Suppressor macrophage treated with lipopolysaccharide for 4 hours (primary cell): ENCODE measurements at regions not wholly inside any gene's neighbourhood (a gene's known extent, or its start where the extent isn't known, plus 50 kb on each side); places are given as distances from the start of the nearest gene placed in this dataset.
"Not testable (repeated sequence)": the region's sequence is repeated elsewhere in the genome, so short reads cannot be mapped to it uniquely, and the experiment has no call there.

Experiments used
- DNase-seq: peaks from one replicate; pipeline ENCODE4 v3.0.0-alpha.2; 2020

GRCh38 chr14:47966076-47966810 is 290.8 kb upstream of the MDGA2 start:
- no peak for DNase-seq

GRCh38 chr14:47961634-47962033 is 286.2 kb upstream of the MDGA2 start:
- no peak for DNase-seq

- no peak for DNase-seq
Measured at GRCh38 chr14:47959740-47960139, 284.3 kb upstream of the MDGA2 start.

- no peak for DNase-seq
Measured at GRCh38 chr14:47949006-47949405, 273.6 kb upstream of the MDGA2 start.

- no peak for DNase-seq
Measured at GRCh38 chr14:47935332-47935731, 259.9 kb upstream of the MDGA2 start.

- DNase-seq, result no peak
Measured at GRCh38 chr14:47929334-47929733, 253.9 kb upstream of the MDGA2 start.

DNA sequence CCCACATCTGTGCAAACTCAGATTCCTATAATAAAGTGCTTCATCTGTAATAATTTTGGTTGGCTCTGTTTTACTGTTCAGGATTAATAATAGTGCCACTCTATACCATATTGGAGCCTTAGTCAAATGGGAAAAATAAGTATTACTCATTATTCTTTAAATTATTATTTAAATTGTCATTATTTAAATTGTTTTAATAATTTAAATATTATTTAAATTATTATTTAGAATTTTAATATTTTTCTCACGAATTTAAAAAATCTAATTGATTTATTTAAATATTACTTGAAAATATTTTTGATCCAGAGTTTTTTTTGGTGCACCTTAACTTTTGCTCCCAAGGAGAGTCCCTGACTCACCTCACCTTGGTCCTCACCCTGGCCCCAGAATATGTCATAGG is 245.7 kb upstream of the MDGA2 start:
- DNase-seq, result no peak

GRCh38 chr14:47919997-47920396 is 244.6 kb upstream of the MDGA2 start:
- no peak for DNase-seq

- DNase-seq, result no peak
Measured at GRCh38 chr14:47919334-47919846, 244.0 kb upstream of the MDGA2 start.

GRCh38 chr14:47917344-47917954 is 242.0 kb upstream of the MDGA2 start:
- DNase-seq, result peak; percentile 59

DNA sequence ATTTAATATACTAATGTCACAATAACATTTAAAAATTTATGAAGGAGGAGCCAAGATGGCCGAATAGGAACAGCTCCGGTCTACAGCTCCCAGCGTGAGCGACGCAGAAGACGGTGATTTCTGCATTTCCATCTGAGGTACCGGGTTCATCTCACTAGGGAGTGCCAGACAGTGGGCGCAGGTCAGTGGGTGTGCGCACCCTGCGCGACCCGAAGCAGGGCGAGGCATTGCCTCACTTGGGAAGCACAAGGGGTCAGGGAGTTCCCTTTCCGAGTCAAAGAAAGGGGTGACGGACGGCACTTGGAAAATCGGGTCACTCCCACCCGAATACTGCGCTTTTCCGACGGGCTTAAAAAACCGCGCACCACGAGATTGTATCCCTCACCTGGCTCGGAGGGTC is 225.7 kb upstream of the MDGA2 start:
- not testable (repeated sequence) for DNase-seq

DNA sequence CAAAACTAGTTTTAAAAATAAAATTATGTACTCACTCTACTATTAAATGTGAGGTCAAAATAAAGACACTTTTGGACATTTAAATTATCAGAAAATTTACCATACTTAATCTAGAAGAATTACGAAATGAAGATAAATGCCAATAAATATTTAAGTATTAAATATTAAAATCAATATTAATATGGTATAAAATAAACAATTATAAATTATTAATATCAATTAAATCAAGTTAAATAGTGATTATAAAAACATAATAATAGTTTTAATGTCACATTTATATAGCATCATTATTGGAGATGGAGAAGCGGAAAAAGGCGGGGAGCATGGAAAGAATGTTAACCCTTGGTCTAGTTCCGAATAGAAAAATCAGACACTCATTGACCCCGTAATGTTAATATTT is 224.3 kb upstream of the MDGA2 start:
- DNase-seq, result no peak

GRCh38 chr14:47874350-47874749 is 198.9 kb upstream of the MDGA2 start:
- DNase-seq, result no peak

DNA sequence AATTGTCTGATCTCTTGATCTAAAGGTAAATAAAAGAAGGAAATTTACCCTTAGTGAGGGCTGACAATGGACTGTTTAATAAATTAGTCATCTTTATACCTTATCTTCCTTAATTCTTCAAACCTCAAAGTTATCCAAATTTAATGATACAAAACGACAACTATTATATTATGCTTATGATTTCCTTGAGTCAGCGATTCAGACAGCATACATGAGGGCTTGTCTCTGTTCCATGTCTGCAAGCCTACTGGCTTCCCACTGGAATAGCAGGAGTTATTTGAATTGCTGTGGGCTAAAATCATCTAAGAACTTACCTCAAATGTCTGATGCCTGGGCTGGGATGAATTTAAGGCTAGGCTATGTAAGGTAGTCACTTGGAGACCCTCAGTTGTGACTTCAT is 197.2 kb upstream of the MDGA2 start:
- DNase-seq, result no peak

- DNase-seq, result no peak
Measured at GRCh38 chr14:47863441-47863840, 188.0 kb upstream of the MDGA2 start.

GRCh38 chr14:47857646-47858045 is 182.2 kb upstream of the MDGA2 start:
- peak; percentile 0 for DNase-seq

GRCh38 chr14:47852278-47852677 is 176.9 kb upstream of the MDGA2 start:
- DNase-seq, result no peak

DNA sequence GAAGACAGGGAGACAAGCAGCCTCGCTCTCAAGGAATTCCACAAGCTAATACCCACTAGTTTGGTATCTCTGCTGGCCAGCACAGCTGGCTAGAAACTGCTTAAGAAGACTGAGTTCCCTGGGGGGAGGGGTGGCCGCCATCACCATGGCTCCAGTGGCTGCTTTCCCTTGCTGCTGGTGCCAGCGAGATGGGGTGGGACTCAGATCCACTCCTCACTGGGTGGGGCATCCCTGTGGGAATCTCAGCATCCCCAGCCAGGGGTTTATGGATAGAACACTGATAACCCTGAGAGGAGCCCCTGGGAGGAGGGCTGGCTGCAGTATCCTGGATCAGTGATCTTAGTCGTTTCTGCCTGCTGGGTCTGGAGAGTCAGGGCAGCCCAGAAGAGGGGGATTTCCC is 170.6 kb upstream of the MDGA2 start:
- no peak for DNase-seq

GRCh38 chr14:47843236-47843635 is 167.8 kb upstream of the MDGA2 start:
- no peak for DNase-seq

- DNase-seq, result no peak
Measured at GRCh38 chr14:47833011-47833410, 157.6 kb upstream of the MDGA2 start.

DNA sequence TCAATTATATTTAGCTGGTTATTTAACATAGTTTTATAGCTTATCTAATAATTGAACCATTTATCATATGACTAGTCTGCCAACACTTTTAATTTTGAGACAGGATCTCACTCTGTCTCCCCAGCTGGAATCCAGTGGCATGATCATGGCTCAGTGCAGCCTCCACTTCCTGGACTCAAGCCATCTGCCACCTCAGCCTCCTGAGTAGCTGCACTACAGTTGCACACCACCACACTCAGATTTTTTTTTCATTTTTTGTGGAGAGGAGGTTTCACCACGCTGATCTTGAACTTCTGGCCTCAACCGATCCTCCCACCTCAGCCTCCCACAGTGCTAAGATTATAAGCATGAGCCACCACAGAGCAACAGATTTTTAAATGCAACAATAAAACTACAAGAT is 151.4 kb upstream of the MDGA2 start:
- DNase-seq, result no peak

GRCh38 chr14:47822326-47822725 is 146.9 kb upstream of the MDGA2 start:
- DNase-seq, result no peak

DNA sequence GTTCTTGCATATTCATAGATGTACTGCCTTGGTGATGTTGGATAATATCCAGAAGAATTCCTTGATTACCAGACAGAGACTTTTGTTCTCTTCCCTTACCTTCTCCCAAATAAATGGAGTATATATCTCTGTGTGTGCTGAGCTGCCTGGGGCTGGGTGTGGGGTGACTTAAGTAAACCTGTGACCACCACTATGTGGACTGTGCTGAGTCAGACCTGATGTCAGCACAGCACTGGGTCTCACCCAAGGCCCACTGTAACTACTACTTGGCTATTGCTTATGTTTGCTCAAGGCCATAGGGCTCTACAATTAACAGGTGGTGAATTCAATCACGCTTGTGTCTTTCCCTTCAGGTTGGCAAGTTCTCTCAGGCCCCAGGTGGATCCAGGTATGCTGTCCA is 145.7 kb upstream of the MDGA2 start:
- DNase-seq, result no peak

GRCh38 chr14:47790477-47790876 is 115.1 kb upstream of the MDGA2 start:
- no peak for DNase-seq

- no peak for DNase-seq
Measured at GRCh38 chr14:47785058-47785457, 109.7 kb upstream of the MDGA2 start.
